ENCODE measurements at regions not wholly inside any gene's neighbourhood (a gene's known extent, or its start where the extent isn't known, plus 50 kb on each side); places are given as distances from the start of the nearest gene placed in this dataset.

DNA sequence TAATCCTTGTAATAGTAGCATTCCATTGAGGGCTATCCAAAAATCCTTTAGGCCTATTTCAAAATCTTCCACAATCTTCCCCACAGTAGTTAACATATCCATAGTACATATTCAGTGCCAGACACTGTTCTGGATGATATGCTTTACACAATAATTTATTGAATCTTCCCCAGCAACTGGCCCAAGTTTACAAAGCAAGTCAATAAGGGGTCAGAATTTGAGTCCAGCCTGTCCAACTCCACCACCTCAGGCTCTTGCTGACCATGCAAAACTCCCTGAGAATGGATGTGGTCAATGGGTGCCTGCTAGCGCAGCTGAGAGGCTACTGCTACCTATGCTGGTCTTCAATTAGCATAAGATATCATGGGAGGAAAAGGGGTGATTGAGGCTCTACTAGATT lies 529.6 kb downstream of the FGF9 start:
- no peak for DNase-seq

DNA sequence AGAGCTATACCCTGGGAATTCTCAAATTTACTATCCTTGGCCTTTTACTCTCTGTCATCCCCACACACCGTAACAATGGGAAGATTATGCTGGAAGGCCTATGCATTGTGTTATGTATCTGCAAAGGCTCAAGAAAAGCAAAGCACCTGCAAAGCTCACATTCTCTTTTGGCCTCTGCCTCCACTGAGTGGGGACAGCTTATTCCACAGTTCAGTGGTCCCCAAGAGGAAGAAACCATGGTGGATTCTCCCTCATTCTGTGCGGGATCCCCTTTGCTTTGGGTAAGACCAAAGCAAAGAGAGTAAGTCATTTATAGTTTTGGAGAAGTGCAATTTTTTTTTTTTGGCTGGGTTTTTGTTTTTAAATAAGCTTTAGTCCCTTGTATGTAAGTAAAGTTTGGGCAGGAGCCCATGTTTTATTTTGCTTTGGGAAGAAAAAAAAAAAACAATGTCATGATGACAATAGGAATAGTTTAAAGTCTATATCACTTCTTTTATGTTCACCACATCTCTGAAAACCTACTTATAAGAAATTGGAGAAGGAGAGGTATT lies 530.6 kb downstream of the FGF9 start:
- DNase-seq, result no peak

DNA sequence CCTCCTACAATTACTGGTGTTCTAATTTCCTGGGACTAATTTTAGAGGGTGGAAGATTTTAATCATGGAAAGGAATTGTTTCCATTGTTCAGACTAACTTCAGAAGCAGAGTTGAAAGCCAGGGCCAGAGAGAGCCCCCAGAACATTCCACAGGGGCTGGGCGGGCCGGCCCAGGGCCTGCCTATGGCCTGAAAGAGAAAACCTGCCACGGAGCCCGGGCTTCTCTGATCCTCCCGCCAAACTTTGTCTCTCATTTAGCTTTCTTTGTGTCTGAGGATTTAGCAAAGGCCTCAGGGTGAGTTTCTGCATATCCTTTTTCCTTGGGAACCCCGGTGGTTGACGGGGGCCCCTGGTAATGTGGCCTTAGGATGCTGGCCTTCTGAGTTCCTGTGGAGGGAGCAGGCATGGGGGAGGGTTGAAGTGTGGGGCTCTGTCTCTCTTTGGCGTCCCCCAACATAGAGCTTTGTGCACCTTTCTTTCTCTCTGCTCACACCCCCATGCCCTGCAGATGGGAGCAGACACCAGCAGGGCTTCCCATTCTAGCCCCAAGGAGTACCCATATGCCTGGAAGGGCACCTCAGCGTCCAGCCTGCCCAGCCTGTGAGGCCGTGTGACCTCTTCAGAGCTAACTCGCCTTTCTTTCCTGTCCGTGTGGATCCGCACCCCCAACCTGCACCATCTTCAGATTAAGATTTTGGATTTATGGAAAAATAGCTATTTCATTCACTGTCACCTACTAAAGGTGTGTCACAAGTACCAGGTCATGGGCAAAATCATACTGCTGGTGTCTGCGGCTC lies 539.5 kb downstream of the FGF9 start:
- no peak for DNase-seq

DNA sequence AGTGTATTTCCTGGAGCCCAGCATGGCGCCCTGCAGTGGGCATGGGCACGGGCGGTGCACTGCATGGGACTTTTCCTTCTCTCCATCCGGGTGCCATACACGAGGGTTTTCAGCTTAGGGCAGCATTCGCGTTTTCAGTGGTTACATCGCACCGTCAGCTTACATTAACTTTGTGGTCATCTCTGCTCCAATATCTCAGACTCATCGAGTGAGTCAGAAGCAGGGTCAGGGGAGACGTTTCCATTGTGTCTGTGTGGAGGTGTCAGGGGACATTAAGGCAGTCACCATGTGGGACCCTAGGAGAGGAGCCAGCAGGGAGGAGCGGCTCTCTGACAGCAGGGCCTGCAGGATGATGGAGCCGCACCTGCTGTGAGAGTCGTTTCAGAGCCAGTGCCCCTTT lies 541.0 kb downstream of the FGF9 start:
- DNase-seq, result no peak

DNA sequence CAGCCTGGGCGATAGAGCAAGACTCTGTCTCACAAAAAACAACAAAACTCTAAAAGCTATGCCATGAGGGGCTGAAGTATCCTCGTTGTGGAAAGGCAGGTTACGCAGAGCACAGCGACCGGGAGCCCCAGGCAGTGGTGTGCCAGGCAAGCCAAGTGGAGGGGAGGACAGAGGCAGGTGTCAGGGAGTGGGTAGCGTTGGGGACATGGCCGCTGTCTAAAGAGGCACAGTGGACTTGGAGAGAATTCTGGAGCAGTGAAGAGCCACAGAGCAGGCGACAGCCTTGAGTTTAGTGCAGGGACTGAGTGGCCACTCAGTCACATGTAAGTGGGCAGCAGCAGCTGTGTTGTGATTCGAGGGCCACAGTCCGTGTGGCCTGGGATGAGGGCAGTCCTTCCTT lies 541.7 kb downstream of the FGF9 start:
- DNase-seq, result no peak

DNA sequence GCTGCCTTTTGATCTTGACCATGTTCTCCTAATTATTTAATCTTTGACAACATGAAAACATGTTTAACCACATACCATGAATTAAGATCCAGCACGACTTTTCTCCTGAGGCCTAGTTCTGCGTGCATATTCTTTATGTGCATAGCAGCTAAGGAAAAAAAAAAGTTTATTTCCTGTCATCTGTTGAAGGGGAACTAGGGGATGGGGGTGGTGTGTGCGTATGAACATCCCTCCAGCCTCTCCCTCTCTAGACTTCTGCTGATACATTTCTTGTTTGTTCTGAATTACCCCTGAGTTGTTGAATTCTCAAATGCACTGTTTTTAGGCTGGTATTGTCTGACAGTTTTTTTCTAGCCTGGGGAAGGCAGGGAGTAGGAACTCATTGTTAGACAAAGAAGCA lies 543.3 kb downstream of the FGF9 start:
- DNase-seq, result no peak

DNA sequence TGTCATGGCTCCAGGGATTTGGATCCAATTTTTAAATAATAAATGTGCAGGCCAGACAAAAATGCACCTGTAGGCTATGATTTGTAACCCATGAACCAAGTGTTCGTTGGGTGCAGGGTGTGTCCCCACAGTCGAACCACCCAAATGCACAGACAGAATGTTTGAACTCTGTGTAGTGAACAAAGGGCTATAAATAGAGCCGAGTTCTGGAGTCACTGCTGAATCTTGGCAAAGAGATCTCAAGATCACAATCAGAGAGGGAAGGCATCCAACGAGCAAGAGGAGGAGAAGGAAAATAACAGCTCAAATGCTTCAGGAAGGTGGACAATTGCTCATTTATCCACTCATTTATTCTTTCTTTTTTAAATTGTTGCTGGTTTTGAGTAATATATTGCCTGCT lies 547.9 kb downstream of the FGF9 start:
- DNase-seq, result no peak

DNA sequence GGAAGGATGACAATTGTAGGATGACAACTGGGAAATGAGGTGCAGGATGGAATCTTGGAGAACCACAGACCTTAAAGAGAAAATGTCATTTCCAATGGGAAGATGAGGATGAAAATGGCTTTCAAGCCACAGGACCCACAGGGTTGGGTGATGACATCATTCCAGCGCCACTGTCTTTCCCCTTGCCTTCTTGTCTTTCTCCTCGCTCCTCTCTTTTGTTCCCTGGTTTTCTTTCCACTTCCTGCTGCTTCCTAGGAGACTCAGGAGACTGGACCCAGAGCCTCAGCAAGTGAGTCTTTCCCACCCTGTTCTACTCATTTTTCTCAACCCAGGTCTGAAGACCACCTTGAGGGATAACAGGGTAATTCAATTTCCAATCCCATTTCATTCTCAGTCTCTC lies 548.8 kb downstream of the FGF9 start:
- DNase-seq, result no peak

DNA sequence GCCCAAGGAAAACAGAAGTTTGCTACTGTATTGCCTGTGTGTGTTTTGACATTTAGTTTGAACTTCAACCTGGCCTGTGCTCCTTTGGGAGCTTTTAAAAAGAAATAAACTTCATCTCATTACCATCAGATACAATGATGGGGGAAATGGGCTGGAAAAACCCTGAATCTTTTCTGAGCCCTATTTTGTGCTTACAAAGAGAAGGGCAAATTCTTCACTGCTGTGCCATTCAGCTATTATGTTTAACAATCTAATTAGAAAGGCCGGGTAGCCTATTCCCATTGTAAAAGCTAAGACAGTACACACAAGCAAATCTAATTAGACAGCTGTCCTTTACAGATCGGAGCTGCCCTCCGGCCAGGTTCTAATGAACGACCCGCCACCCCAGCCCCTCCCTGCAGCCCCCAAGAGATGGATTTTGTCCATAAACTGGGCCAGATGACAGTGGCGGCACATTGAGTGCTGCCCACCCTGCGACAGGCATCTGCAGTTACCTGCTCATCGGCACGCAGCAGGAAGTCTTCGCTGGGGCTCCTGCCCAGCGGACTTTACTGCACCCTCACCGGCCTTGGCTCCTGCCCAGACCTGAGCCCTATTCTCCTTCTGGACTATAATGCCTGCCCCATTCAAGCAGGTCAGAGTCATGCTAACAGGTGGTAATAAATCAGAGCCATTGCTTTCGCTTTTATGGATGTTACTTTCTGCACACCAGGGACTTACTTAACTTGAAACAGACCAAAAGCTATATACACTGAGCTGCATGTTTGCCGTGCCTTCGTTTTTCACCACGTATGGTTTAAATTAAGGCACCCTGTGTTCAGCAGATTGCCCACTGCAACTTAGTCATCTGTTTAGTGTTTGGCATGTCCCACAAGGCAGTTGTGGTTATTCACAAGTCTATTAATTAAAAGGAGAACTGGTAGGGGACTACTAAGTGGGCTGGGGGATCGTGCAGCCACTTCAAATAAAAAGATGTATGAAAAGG lies 549.6 kb downstream of the FGF9 start:
- DNase-seq, result no peak

DNA sequence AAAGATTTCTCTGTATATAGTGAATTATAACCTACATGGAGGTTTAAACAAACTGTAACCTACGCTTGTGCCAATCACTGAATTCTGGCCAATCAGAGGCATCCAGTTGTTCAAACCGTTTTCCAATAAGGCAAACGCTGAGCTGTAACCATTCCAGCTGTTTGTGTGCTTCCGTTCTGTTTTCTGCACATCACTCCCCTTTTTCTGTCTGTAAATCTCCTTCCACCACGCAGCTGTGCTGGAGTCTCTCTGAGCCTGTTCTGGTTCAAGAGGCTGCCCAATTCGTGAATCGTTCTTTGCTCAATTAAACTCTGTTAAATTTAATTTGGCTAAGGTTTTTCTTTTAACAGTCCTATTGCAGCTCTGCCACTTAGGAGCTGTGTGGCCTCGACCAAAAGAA lies 552.5 kb downstream of the FGF9 start:
- DNase-seq, result no peak

DNA sequence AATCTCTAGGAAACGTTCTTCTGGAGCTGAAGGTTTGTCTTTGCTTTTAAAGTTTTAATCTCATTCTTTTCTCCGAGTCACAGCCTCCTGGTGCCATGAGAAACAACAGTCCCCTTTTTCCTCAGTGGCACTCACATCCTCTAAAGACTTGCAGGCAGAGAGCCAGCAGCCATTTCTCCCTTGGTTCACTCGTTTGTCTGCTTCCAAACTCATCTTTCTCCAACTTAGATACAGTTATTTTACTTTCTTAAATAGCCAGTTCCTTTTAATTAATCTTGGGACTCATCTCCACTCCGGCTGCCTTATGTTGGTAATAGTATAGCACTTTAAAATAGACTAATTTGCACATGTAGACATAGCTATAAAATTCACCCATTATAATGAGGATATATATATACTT lies 555.2 kb downstream of the FGF9 start:
- DNase-seq, result no peak

DNA sequence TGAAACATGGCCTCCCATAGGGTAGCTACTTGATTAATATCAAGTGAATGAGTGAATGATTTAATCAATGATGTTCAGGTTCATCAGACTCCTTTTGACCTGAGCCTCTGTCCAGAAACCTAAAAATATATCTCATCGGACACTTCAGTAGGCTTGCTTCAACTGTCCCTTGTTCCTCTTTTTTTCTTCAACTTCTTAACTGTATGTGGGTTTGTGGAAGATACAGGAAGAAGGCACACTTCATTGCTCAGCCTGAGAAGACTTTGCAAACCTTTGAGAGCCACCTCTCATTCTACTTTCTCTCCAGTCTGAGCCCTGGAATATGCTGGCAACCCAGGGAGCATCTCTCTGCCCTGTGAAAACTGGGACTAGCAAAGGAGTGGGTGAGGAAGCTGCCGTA lies 557.0 kb downstream of the FGF9 start:
- DNase-seq, result no peak

DNA sequence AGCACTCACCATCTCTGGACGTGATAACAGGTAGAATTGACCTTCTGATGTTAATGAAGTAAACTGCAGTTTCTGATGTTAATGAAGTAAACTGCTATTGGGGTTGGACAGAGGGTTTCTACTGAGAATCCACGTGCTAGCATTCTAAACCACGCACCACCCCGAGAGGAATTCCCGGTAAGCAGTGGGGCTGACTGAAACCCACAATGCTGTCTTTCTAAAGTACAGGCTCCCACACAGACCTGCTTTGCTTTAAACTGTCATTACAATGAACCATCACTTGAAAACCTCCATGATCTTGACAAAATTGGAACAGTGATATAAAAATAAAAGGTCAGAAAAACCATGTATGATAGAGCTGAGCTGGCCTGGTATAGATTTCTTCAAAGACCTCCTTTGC lies 559.0 kb downstream of the FGF9 start:
- DNase-seq, result no peak

DNA sequence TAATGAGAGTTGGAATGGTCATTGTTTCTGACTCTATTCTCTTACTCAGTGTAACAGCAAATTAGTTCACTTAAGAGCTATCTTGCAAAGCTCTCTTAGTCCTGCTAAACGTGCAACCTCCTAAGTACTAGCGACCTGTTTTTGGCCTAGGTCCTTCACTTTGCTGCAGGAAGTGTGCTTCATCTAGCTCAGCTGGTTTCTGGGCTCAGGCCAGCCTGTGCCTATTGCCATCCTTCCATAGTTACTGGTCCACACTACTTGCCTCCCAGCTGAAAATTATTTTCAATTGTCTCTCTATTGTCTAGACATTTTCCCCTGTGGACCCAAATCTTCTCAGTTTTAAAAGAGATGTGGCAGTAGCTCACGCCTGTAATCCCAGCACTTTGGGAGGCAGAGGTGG lies 561.3 kb downstream of the FGF9 start:
- DNase-seq, result no peak

DNA sequence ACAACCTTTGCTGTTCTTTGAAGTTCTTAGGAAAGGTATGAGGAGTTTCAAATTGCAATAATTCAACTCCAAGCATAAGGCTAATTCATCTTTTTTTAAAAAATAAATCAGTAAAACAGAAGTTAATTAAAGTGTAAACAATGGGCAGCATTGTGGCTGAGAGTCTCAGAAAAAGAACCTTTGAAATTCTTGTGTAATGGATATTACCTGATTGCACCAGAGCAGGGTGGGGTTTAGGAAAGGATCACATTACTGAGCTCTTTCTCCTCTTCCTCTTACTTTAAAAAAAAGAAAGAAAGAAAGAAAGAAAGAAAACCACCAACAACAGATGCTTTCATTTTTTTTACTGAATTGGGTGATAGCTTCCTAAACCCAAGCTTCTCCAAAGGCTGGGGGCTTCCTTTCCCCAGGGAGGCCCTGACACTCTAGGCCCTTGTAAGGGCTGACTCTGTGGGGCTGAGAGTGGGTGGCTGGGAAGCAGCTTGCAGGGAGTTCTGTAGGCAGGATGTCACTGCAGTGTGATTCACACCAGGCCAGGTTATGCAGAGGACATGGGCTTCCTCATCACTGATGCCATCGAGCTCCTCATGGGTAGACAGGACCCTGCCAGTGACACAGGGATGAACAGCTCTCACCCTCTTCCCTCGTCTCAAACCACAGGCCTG lies 564.5 kb downstream of the FGF9 start:
- DNase-seq, result no peak

DNA sequence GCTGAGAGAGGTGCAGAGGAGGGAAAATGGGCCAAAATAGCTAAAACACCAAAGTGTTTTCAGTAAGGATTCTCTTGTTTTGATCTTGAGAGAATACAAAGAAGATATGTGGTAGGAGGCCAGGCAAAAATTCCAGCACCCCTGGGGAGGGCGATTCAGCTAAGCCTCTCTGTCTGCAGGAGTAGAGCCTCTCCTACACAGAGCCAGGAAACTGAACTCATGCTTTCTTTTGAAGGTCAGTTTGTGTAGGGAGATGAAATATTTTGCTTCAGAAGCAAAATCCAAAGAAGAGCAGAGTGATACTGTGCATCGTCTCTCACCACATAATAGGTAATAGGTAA lies 565.0 kb downstream of the FGF9 start:
- DNase-seq, result no peak

DNA sequence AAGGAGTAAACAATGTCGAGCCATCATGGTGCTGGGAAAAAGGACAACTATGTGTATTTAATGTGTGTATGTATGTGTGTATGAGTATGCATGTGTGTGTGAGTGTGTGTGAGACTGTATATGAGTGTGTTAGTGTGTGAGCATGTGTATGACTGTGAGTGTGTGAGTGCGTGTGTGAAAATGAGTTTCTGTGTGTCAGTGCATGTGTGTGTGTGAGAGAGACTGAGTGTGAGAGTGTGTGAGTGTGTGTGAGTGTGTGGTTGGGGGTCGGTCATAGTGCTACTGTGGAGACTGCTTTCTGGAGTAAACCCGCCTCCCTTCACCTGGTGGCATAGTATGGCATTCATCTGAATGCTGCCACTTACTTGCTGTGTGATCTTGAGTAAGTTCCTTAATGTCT lies 567.4 kb downstream of the FGF9 start:
- no peak for DNase-seq

DNA sequence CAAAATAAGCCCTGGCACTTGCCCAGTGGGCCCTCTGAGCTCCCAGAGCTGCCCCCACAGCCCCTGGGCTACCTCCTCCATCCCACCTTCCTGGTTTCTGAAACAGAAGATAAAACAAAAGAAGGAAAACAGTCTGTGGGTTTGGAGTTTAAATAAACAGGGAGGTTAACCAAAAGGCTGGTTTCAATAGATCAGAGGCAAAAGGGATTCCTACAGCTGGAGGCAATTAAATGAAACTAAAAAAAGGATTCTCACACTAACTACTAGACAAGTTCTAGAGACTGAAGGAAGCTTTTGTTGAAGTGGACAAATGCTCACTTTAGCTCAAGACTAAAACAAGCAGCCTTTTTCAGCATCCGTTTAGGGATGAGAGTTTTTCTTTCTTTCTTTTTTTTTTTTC lies 569.8 kb downstream of the FGF9 start:
- no peak for DNase-seq

DNA sequence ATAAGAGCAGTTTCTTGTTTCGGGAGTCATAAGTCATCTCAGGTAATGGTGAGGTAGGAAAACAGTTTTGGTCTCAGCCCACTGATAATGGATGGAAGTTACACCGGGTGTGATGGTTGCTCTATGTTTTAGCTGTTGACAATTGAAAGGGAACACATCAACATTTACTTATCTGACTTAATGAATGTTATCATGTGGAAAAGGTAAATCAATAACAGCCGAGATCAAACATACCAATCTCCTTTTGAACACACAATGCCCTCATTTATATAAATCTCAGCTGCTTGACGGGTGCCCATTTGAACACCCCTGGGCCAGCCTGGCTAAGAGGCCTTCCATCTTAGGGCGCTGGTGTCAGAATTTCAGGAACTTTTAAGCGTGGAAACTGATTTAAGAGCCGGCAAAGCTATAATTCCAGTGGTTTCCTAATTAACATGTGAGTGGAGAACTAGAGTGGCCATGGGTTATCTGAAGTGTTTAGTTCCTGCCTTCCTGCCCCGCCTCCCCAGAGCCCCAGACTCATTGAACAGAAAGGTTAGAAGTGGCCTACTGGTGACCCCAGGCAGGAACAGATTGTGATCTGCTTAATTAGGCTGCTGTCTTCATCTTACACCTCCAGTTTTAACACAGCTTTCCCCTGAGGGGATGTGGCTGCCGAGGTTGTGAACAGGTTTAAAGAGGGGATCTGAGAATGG lies 572.7 kb downstream of the FGF9 start:
- DNase-seq, result no peak

DNA sequence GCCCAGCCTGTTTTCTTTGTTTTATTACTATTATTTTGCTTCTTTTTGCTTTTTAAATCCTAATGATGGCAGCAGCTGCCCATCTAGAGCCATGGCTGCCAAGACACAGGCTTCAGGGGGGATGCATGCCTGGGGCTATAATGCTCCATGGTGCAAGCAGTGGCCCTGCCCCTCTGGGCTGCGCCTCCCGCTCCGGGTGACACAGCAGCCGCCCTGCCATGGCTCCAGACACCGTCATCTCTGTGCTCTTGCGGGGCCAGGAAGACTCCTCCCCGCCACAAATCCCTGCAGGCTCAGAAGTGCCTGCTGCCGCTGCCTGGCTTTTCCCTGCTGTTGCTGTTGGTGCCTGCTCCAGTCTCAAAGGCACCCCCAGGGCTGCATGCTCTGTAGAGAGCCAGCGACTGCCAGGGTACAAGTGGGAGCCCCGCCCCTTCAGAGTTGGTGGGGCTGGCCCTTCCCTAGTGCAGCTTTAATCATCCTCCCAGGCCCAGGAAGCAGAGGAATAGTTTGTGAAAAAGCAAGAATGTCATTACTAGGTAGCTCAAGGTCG lies 581.5 kb downstream of the FGF9 start:
- DNase-seq, result no peak

DNA sequence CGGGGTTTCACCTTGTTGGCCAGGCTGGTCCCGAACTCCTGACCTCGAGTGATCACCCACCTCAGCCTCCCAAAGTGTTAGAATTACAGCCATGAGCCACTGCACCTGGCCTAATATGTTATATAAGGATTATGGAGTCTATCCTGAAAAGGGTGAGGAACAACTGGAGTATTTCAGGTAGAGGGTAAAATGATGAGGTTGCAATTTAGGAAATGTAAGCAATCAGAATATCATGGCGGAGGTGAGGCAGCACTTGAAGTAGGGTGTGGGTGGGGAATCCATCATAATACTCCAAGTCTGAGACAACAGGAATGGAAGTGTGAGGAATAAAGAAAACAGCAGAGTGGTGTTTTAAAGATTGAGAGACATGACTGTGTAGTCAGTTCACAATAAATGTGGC lies 582.2 kb downstream of the FGF9 start:
- DNase-seq, result no peak

DNA sequence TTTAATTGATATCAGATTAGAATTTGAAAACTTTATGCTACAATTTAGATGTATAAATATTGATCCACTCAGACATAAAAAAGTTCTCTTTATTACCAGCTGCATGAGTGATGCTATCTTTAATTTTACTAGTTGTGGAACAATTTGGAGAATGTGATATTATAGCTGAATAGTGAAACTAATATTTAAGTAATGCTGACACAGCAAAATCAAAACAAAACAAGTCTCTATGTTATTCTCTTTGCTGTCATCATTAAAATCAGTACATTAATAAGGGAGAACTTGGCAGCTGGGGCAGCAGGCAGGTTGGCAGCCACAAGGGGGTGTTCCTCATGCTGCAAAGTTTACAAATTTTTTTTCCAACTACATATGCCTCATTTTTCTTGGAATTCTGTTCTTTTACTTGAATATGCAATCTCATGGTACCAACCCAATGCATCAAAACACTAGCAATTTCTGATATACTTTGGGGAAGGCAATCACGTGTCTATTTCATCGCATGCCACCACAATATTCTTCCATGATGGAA lies 585.3 kb downstream of the FGF9 start:
- DNase-seq, result no peak
